A549 (cell line): ENCODE measurements at regions not wholly inside any gene's neighbourhood (a gene's known extent, or its start where the extent isn't known, plus 50 kb on each side); places are given as distances from the start of the nearest gene placed in this dataset.

Experiments used
- ATAC-seq, 2 experiments: fragments of 200-7000 bp in 1 of 2; fragments of >200 bp in 1 of 2; cut with Nextera tagmentation in 1 of 2; cut with Tn5 transposase in 1 of 2; 3 replicates each; pipeline versions ENCODE4 v1.8.0 to v1.9.1; 2018 to 2020; ENCODE audit warnings: mild to moderate bottlenecking in 1 of 2, moderate library complexity in 1 of 2
- CTCF ChIA-PET: fragments of 300-600 bp; sonication (Branson Sonifier 250); formaldehyde crosslinking; extraction: SDS; loops from one replicate; lab custom pipeline; 2021; ENCODE audit warnings: antibody characterized with exemption, inconsistent platforms; lab: Yijun Ruan, JAX
- POLR2A ChIA-PET: fragments of 350-600 bp; formaldehyde crosslinking; extraction: SDS; loops from one replicate; lab custom pipeline; 2021; ENCODE audit warnings: antibody characterized with exemption, inconsistent platforms; lab: Yijun Ruan, JAX
- DNase-seq, 2 experiments: peaks; one replicate each; pipeline versions ENCODE4 v3.0.0 to v3.0.0-alpha.2; 2011 to 2016; ENCODE audit warnings: low read depth in 1 of 2, low spot score in 1 of 2
- FAIRE-seq: peaks from 2 replicates; lab custom pipeline; 2011; peaks lifted over from hg19 to GRCh38; lab: Jason Lieb, UNC
- H3K27ac ChIP-seq, 2 experiments: fragments of >200 bp; sonication (Bioruptor Twin); formaldehyde crosslinking; 3 replicates each; pipeline ENCODE4 v1.5.1; 2016 to 2017
- H3K4me1 ChIP-seq: fragments of >200 bp; sonication (Bioruptor Twin); formaldehyde crosslinking; 3 replicates; pipeline ENCODE4 v1.6.1; 2016
- H3K4me2 ChIP-seq: fragments of >200 bp; sonication (Bioruptor Twin); formaldehyde crosslinking; 3 replicates; pipeline ENCODE4 v1.6.1; 2016
- H3K4me3 ChIP-seq: fragments of >200 bp; sonication (Bioruptor Twin); formaldehyde crosslinking; 3 replicates; pipeline ENCODE4 v1.5.1; 2016
- H3K9me3 ChIP-seq: fragments of >200 bp; sonication (Bioruptor Twin); formaldehyde crosslinking; 3 replicates; pipeline ENCODE4 v1.6.1; 2016
- E2F6 ChIP-seq: IDR thresholded peaks from 2 replicates; pipeline ENCODE4 v1.6.1; 2012; ENCODE audit warnings: low read depth, borderline replicate concordance
- EHMT2 ChIP-seq: fragments of 200-600 bp; sonication (generic); IDR thresholded peaks from 2 replicates; pipeline ENCODE4 v1.6.1; 2016; ENCODE audit warnings: antibody characterized with exemption, low read depth, mild to moderate bottlenecking, moderate library complexity
- EP300 ChIP-seq, 2 experiments: fragments of >200 bp; sonication (Bioruptor Twin); formaldehyde crosslinking; IDR thresholded peaks; 2 replicates in 1 of 2; 3 replicates in 1 of 2; pipeline ENCODE4 v1.6.1; 2016 to 2017
- ESRRA ChIP-seq: fragments of 150-350 bp; IDR thresholded peaks from 2 replicates; pipeline ENCODE4 v1.6.1; 2014; ENCODE audit warnings: mild to moderate bottlenecking, low read length, borderline replicate concordance
- FOSL2 ChIP-seq, 2 experiments: fragments of 450-650 bp in 1 of 2; fragments of >200 bp in 1 of 2; sonication (Bioruptor Twin) in 1 of 2; formaldehyde crosslinking; IDR thresholded peaks; 2 replicates each; pipeline versions ENCODE4 v1.5.0 to v1.6.1; 2016 to 2020; ENCODE audit warnings: mild to moderate bottlenecking in 1 of 2, moderate library complexity in 1 of 2
- FOXS1 ChIP-seq: fragments of 250-450 bp; sonication (Bioruptor Pico); IDR thresholded peaks from 2 replicates; pipeline ENCODE4 v1.5.0; 2020; ENCODE audit warnings: mild to moderate bottlenecking, moderate library complexity
- GATA3 ChIP-seq: IDR thresholded peaks from 2 replicates; pipeline ENCODE4 v1.6.1; 2012; ENCODE audit warnings: borderline replicate concordance
- HEYL ChIP-seq: fragments of 250-450 bp; sonication (Bioruptor Pico); IDR thresholded peaks from 2 replicates; pipeline ENCODE4 v1.8.0; 2021; ENCODE audit warnings: mild to moderate bottlenecking, moderate library complexity
- HMGXB4 ChIP-seq: fragments of 250-450 bp; sonication (Bioruptor Pico); IDR thresholded peaks from 2 replicates; pipeline ENCODE4 v1.5.0; 2021; ENCODE audit warnings: mild to moderate bottlenecking, moderate library complexity, borderline replicate concordance
- KDM1A ChIP-seq: fragments of 200-600 bp; sonication (generic); IDR thresholded peaks from 2 replicates; pipeline ENCODE4 v1.6.1; 2016; ENCODE audit warnings: low read depth, mild to moderate bottlenecking
- MAZ ChIP-seq: fragments of 150-350 bp; IDR thresholded peaks from 2 replicates; pipeline ENCODE4 v1.6.1; 2014; ENCODE audit warnings: antibody characterized with exemption, low read depth, low read length, borderline replicate concordance
- NFE2L2 ChIP-seq: fragments of 150-350 bp; conservative IDR thresholded peaks from 2 replicates; pipeline ENCODE4 v1.6.1; 2014; ENCODE audit warnings: low read length
- RAD21 ChIP-seq, 2 experiments: fragments of >200 bp in 1 of 2; sonication (Bioruptor Twin) in 1 of 2; formaldehyde crosslinking in 1 of 2; IDR thresholded peaks in 1 of 2; conservative IDR thresholded peaks in 1 of 2; 2 replicates in 1 of 2; 3 replicates in 1 of 2; pipeline ENCODE4 v1.6.1; 2012 to 2018; ENCODE audit warnings: inconsistent platforms in 1 of 2
- RARB ChIP-seq: fragments of 250-450 bp; sonication (Bioruptor Pico); IDR thresholded peaks from 2 replicates; pipeline ENCODE4 v1.8.0; 2021; ENCODE audit warnings: mild to moderate bottlenecking, moderate library complexity
- REST ChIP-seq: fragments of 200-600 bp; sonication (generic); IDR thresholded peaks from 2 replicates; pipeline ENCODE4 v1.6.1; 2016; ENCODE audit warnings: antibody characterized with exemption, mild to moderate bottlenecking, moderate library complexity
- RNF2 ChIP-seq: fragments of 200-600 bp; sonication (generic); IDR thresholded peaks from 2 replicates; pipeline ENCODE4 v1.6.1; 2016; ENCODE audit warnings: low read depth, mild to moderate bottlenecking, antibody characterized with exemption, moderate library complexity, borderline replicate concordance
- TP53 ChIP-seq: fragments of 250-450 bp; sonication (Bioruptor Pico); IDR thresholded peaks from 2 replicates; pipeline ENCODE4 v1.5.0; 2021; ENCODE audit warnings: mild to moderate bottlenecking, moderate library complexity
- ZC3H11A ChIP-seq: fragments of 450-650 bp; IDR thresholded peaks from 2 replicates; pipeline ENCODE4 v1.6.1; 2014; ENCODE audit warnings: antibody characterized with exemption, mild to moderate bottlenecking
- WGBS: methylation state at CpG from one replicate; pipeline ENCODE4 v1.1.6; 2017; ENCODE audit errors: missing lambda C conversion rate; 5-methylcytosine and 5-hydroxymethylcytosine counted together
- TF ChIP-seq, protein P1 (sequence below): fragments of 450-650 bp; IDR thresholded peaks from 2 replicates; pipeline ENCODE4 v1.6.1; 2014; ENCODE audit warnings: antibody characterized with exemption
- TF ChIP-seq, protein P2 (sequence below): IDR thresholded peaks from 2 replicates; pipeline ENCODE4 v1.6.1; 2012
- TF ChIP-seq, protein P3 (sequence below): fragments of >200 bp; sonication (Bioruptor Twin); formaldehyde crosslinking; IDR thresholded peaks from 3 replicates; pipeline ENCODE4 v1.6.1; 2016

DNA sequence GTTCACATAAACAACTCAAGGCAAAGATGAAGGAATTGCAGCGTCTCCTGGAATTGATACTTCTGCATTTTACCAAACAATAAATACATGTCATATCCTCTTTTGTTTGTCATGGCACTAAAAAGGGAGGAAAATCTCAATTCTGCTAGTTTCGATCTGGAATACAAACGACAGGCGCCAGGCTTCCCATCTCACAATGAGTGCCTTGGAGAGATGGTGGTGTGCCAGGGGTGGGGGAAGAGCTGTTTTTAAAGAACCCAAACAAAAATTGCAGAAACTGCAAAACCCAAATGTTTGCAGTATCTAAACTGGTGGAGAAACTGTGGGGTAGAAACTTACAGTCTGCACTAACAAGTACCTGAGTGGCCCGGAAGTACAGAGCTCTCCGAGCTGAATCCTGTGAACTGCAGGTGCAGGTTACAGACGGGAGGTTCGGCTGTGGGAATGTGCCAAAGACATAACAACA, 53.0 kb upstream of the KLF3 start:
- DNase-seq (no peak), FAIRE-seq (no peak), ATAC-seq (no peak)
- TF ChIP-seq, protein P1, sequence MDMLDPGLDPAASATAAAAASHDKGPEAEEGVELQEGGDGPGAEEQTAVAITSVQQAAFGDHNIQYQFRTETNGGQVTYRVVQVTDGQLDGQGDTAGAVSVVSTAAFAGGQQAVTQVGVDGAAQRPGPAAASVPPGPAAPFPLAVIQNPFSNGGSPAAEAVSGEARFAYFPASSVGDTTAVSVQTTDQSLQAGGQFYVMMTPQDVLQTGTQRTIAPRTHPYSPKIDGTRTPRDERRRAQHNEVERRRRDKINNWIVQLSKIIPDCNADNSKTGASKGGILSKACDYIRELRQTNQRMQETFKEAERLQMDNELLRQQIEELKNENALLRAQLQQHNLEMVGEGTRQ = no peak
- TF ChIP-seq GATA3 (no peak), RARB (CRISPR knock-in tag) (no peak), HMGXB4 (no peak), E2F6 (no peak)
- no peak overlapping the region for H3K27ac ChIP-seq
- WGBS = 78% methylated on average over 8 of the region's 8 CpGs
- H3K4me1 ChIP-seq = no peaks in the 10 kb centered on the region
- POLR2A ChIA-PET = no interaction called here
- no peaks in the 10 kb centered on the region for H3K9me3 ChIP-seq
- H3K4me3 ChIP-seq = no peak overlapping the region
- CTCF ChIA-PET = no interaction called here
- H3K4me2 ChIP-seq = no peak overlapping the region

- H3K27ac ChIP-seq = no peak overlapping the region
- H3K4me2 ChIP-seq = no peak overlapping the region
- POLR2A ChIA-PET = no interaction called here
- no peak for DNase-seq
- H3K4me1 ChIP-seq = no peaks in the 10 kb centered on the region
- no peak for TF ChIP-seq ESRRA
- peak; percentile 73 for TF ChIP-seq ZC3H11A
- no peak for TF ChIP-seq HEYL (CRISPR knock-in tag)
- TF ChIP-seq FOXS1 (CRISPR knock-in tag) = no peak
- TF ChIP-seq NFE2L2 = no peak
- TF ChIP-seq MAZ = no peak
- TF ChIP-seq, all 56 proteins: peak for 1
- 81% methylated on average over 3 of the region's 3 CpGs for WGBS
- ATAC-seq (no peak), FAIRE-seq (no peak)
- Histone ChIP-seq H3K4me3 (no peak overlapping the region), H3K9me3 (no peaks in the 10 kb centered on the region)
- CTCF ChIA-PET = interaction anchor here (0.6 kb wide), 1 partner anchor 119 kb away, joined by 5 read pairs; no protein-coding TSS in a partner anchor
These were observed 52.3 kb upstream of the KLF3 start for GRCh38 chr4:38611676-38612075.

DNA sequence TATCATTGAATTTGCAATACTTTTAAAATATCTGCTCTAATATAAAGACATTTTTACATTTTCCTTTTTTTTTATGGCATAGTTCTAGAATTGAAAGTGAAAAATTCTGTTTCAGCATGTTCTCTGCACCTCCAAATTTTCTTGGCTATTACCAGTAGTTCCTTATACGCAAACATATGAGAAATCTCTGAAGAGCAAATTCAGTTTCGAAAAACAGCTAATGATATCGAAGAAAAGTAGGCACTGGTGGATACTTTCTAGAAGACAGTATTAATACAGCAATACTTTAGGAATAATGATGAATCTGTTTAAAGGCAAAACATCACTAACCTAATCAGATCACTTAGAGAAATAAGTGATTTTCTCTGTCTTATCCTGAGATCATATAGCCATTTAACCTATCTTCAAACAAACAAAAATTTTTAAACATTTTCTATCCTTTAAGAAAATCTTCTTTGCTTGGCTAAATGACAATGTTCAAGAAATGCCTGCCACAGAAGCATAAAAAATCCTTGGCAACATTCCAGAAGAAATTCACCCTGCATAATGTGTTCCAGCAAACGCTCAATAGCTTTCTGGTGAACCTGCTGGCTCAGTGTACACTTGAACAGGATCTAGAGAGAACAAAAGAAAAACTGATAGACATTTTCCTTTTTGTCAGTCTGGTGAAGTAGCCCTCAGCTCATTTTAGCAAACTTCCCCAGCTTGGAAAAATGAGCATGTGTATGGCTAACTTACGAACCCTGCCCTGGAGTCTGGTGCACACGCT, 51.2 kb upstream of the KLF3 start:
- no peak for DNase-seq
- H3K4me1 ChIP-seq = no peaks in the 10 kb centered on the region
- CTCF ChIA-PET = no interaction called here
- H3K27ac ChIP-seq = no peak overlapping the region
- H3K4me3 ChIP-seq = no peak overlapping the region
- FAIRE-seq = no peak
- H3K9me3 ChIP-seq = no peaks in the 10 kb centered on the region
- POLR2A ChIA-PET = no interaction called here
- no peak overlapping the region for H3K4me2 ChIP-seq
- 83% methylated on average over 6 of the region's 6 CpGs for whole genome bisulfite sequencing
- no peak for ATAC-seq
- TF ChIP-seq NFE2L2 = no peak
- no peak for TF ChIP-seq FOSL2 (IDR thresholded peaks at IDR 0.05)
- TF ChIP-seq FOSL2 (CRISPR knock-in tag; IDR thresholded peaks at IDR 0.05) = no peak
- no peak for TF ChIP-seq KDM1A
- no peak for TF ChIP-seq MAZ
- TF ChIP-seq, protein P2, sequence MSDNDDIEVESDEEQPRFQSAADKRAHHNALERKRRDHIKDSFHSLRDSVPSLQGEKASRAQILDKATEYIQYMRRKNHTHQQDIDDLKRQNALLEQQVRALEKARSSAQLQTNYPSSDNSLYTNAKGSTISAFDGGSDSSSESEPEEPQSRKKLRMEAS = no peak
- TF ChIP-seq, protein P3, sequence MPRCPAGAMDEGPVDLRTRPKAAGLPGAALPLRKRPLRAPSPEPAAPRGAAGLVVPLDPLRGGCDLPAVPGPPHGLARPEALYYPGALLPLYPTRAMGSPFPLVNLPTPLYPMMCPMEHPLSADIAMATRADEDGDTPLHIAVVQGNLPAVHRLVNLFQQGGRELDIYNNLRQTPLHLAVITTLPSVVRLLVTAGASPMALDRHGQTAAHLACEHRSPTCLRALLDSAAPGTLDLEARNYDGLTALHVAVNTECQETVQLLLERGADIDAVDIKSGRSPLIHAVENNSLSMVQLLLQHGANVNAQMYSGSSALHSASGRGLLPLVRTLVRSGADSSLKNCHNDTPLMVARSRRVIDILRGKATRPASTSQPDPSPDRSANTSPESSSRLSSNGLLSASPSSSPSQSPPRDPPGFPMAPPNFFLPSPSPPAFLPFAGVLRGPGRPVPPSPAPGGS = no peak
- no peak for TF ChIP-seq EHMT2
- TF ChIP-seq TP53 (CRISPR knock-in tag) = no peak
- no peak for TF ChIP-seq RARB (CRISPR knock-in tag)
- no peak for TF ChIP-seq RNF2
- TF ChIP-seq REST = no peak
- TF ChIP-seq EP300 (IDR thresholded peaks at IDR 0.05) = no peak
- no peak for TF ChIP-seq RAD21 (conservative IDR thresholded peaks at IDR 0.05 in 1 of 2, IDR thresholded peaks at IDR 0.05 in 1 of 2)
